ENCODE measurements at regions not wholly inside any gene's neighbourhood (a gene's known extent, or its start where the extent isn't known, plus 50 kb on each side); places are given as distances from the start of the nearest gene placed in this dataset.

GRCh38 chr16:35197656-35198055 lies 1738.2 kb downstream of the TP53TG3F start:
- TF ChIP-seq JUND (IDR thresholded peaks at IDR 0.05) = no peak
- TF ChIP-seq EZH2 (IDR thresholded peaks at IDR 0.05) = no peak
- no peak for TF ChIP-seq CTCF (IDR thresholded peaks at IDR 0.05 in 2 of 3, conservative IDR thresholded peaks at IDR 0.05 in 1 of 3; ENCODE audit: borderline replicate concordance in 1 of 3, insufficient read depth in 1 of 3, low read depth in 2 of 3, low read length in 2 of 3)

All from HCT116 (cell line).